Neural cell (in vitro differentiated cells): ENCODE measurements at regions not wholly inside any gene's neighbourhood (a gene's known extent, or its start where the extent isn't known, plus 50 kb on each side); places are given as distances from the start of the nearest gene placed in this dataset.

ENCODE experiments used
- H2AFZ ChIP-seq: fragments of 200-600, 300-800 bp; sonication (generic), shearing (Covaris generic); 2 replicates; pipeline ENCODE4 v1.6.0; 2014; ENCODE audit warnings: low read depth, mild to moderate bottlenecking, antibody characterized with exemption, low read length, moderate library complexity
- H3F3A ChIP-seq: fragments of 200-600 bp; shearing (Covaris generic); 2 replicates; pipeline ENCODE4 v1.6.1; 2016; ENCODE audit warnings: mild to moderate bottlenecking, moderate library complexity, mixed read lengths, antibody characterized with exemption, low read length; ENCODE audit not compliant: insufficient read depth, poor library complexity, severe bottlenecking
- H3K27ac ChIP-seq: fragments of 200-600, 300-800 bp; sonication (generic), shearing (Covaris generic); 2 replicates; pipeline ENCODE4 v1.5.1; 2014; ENCODE audit warnings: mild to moderate bottlenecking, low read length, moderate library complexity
- H3K27me3 ChIP-seq: fragments of 300-800, 200-600 bp; sonication (generic), shearing (Covaris generic); 2 replicates; pipeline ENCODE4 v1.6.0; 2014; ENCODE audit warnings: mild to moderate bottlenecking, low read depth, low read length, moderate library complexity; ENCODE audit not compliant: insufficient read depth
- H3K36me3 ChIP-seq: fragments of 300-800, 200-600 bp; sonication (generic), shearing (Covaris generic); 2 replicates; pipeline ENCODE4 v1.5.1; 2014; ENCODE audit warnings: mild to moderate bottlenecking, antibody characterized with exemption, low read length, moderate library complexity; ENCODE audit not compliant: insufficient read depth
- H3K4me2 ChIP-seq: fragments of 300-800, 200-600 bp; sonication (generic), shearing (Covaris generic); 2 replicates; pipeline ENCODE4 v1.6.0; 2014; ENCODE audit warnings: mild to moderate bottlenecking, low read length
- H3K4me3 ChIP-seq: fragments of 300-800, 200-600 bp; sonication (generic), shearing (Covaris generic); 2 replicates; pipeline ENCODE4 v1.5.1; 2014; ENCODE audit warnings: mild to moderate bottlenecking, low read length, moderate library complexity
- H3K79me2 ChIP-seq: fragments of 200-600 bp; shearing (Covaris generic); replicated peaks from 2 replicates; pipeline ENCODE4 v1.6.0; 2014; ENCODE audit warnings: mild to moderate bottlenecking, low read length, moderate library complexity; ENCODE audit not compliant: insufficient read depth
- H3K9ac ChIP-seq: fragments of 300-800, 200-600 bp; sonication (generic), shearing (Covaris generic); 2 replicates; pipeline ENCODE4 v1.6.1; 2016; ENCODE audit warnings: mild to moderate bottlenecking, low read length, mixed read lengths
- H3K9me2 ChIP-seq: fragments of 200-600 bp; shearing (Covaris generic); 2 replicates; pipeline ENCODE4 v1.6.1; 2016; ENCODE audit warnings: mild to moderate bottlenecking, low read length, mixed read lengths; ENCODE audit not compliant: insufficient read depth
- H3K9me3 ChIP-seq: fragments of 200-600, 300-800 bp; sonication (generic), shearing (Covaris generic); 2 replicates; pipeline ENCODE4 v1.6.1; 2016; ENCODE audit warnings: mild to moderate bottlenecking, mixed run types, low read length, moderate library complexity, mixed read lengths
- H4K20me1 ChIP-seq: fragments of 200-600 bp; shearing (Covaris generic); 2 replicates; pipeline ENCODE4 v1.6.1; 2016; ENCODE audit warnings: mild to moderate bottlenecking, mixed run types; ENCODE audit not compliant: insufficient read depth
- EP300 ChIP-seq: fragments of 450-650 bp; conservative IDR thresholded peaks from 2 replicates; pipeline ENCODE4 v1.6.1; 2014; ENCODE audit warnings: antibody characterized with exemption, mild to moderate bottlenecking, moderate library complexity; ENCODE audit not compliant: poor library complexity, severe bottlenecking
- EZH2 ChIP-seq: fragments of 200-600, 300-800 bp; shearing (Covaris generic), sonication (generic); IDR thresholded peaks from 2 replicates; pipeline ENCODE4 v1.6.1; 2014; ENCODE audit warnings: antibody characterized with exemption, low read length, borderline replicate concordance, mild to moderate bottlenecking; ENCODE audit not compliant: insufficient read depth, poor library complexity, severe bottlenecking
- MXI1 ChIP-seq: fragments of 450-650 bp; conservative IDR thresholded peaks from 2 replicates; pipeline ENCODE4 v1.6.1; 2014; ENCODE audit warnings: antibody characterized with exemption, mild to moderate bottlenecking; ENCODE audit not compliant: poor library complexity, severe bottlenecking
- POLR2AphosphoS5 ChIP-seq: IDR thresholded peaks from 2 replicates; pipeline ENCODE4 v1.6.1; 2012
- RAD21 ChIP-seq: fragments of 450-650 bp; conservative IDR thresholded peaks from 2 replicates; pipeline ENCODE4 v1.6.1; 2014; ENCODE audit warnings: antibody characterized with exemption, mild to moderate bottlenecking, moderate library complexity
- SMC3 ChIP-seq: fragments of 450-650 bp; conservative IDR thresholded peaks from 2 replicates; pipeline ENCODE4 v1.6.1; 2014; ENCODE audit warnings: antibody characterized with exemption, mild to moderate bottlenecking, moderate library complexity; ENCODE audit not compliant: poor library complexity
- TAF1 ChIP-seq: IDR thresholded peaks from 2 replicates; pipeline ENCODE4 v1.6.1; 2012; ENCODE audit warnings: low read depth
- TF ChIP-seq, protein P1 (sequence below): IDR thresholded peaks from 2 replicates; pipeline ENCODE4 v1.6.1; 2012; ENCODE audit warnings: borderline replicate concordance
- TF ChIP-seq, protein P2 (sequence below): fragments of 450-650 bp; IDR thresholded peaks from 2 replicates; pipeline ENCODE4 v1.5.1; 2014; ENCODE audit warnings: antibody characterized with exemption, mild to moderate bottlenecking, moderate library complexity; ENCODE audit not compliant: poor library complexity, severe bottlenecking

DNA sequence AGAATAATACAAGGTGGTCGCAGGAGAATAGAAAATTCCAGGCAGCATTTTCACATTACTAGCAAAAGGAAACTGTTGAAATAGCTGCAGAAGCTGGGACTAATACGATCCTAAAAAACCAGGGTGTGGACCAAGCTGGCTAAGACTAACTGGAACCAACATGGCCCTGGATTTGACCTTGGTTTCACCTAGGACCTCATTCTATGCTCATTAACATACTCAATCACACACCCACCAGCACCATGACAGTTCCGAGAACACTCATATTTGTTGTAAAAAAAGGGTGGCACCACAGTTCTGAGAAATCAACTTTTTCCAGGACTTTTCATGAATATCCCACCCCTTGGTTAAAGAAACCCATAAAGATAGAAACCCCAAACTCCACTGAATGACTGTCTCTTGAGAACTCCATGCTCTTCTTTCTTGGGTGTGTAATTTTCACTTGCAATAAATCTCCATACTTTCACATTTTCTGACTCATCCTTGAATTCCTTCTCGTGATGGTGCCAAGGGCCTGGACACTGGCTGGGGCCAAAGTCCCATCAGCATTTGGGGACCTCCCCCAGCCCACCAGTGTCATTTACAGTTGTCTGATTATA is 164.3 kb upstream of the CHST9 start:
- Histone ChIP-seq H3K79me2 (no peaks in the 10 kb centered on the region), H3K27me3 (no peaks in the 10 kb centered on the region), H3K9me3 (no peaks in the 10 kb centered on the region), H4K20me1 (no peaks in the 10 kb centered on the region), H3K9ac (no peak overlapping the region), H3K27ac (no peak overlapping the region), H3K4me3 (no peak overlapping the region), H3F3A (no peaks in the 10 kb centered on the region), H2AFZ (no peak overlapping the region), H3K4me2 (no peak overlapping the region), H3K9me2 (no peaks in the 10 kb centered on the region), H3K36me3 (no peaks in the 10 kb centered on the region)
- no peak for TF ChIP-seq RAD21
- no peak for TF ChIP-seq TAF1
- no peak for TF ChIP-seq SMC3
- no peak for TF ChIP-seq MXI1
- TF ChIP-seq, protein P1, sequence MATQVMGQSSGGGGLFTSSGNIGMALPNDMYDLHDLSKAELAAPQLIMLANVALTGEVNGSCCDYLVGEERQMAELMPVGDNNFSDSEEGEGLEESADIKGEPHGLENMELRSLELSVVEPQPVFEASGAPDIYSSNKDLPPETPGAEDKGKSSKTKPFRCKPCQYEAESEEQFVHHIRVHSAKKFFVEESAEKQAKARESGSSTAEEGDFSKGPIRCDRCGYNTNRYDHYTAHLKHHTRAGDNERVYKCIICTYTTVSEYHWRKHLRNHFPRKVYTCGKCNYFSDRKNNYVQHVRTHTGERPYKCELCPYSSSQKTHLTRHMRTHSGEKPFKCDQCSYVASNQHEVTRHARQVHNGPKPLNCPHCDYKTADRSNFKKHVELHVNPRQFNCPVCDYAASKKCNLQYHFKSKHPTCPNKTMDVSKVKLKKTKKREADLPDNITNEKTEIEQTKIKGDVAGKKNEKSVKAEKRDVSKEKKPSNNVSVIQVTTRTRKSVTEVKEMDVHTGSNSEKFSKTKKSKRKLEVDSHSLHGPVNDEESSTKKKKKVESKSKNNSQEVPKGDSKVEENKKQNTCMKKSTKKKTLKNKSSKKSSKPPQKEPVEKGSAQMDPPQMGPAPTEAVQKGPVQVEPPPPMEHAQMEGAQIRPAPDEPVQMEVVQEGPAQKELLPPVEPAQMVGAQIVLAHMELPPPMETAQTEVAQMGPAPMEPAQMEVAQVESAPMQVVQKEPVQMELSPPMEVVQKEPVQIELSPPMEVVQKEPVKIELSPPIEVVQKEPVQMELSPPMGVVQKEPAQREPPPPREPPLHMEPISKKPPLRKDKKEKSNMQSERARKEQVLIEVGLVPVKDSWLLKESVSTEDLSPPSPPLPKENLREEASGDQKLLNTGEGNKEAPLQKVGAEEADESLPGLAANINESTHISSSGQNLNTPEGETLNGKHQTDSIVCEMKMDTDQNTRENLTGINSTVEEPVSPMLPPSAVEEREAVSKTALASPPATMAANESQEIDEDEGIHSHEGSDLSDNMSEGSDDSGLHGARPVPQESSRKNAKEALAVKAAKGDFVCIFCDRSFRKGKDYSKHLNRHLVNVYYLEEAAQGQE: no peak
- no peak for TF ChIP-seq EP300
- no peak for TF ChIP-seq POLR2AphosphoS5
- no peak for TF ChIP-seq EZH2
- TF ChIP-seq, protein P2, sequence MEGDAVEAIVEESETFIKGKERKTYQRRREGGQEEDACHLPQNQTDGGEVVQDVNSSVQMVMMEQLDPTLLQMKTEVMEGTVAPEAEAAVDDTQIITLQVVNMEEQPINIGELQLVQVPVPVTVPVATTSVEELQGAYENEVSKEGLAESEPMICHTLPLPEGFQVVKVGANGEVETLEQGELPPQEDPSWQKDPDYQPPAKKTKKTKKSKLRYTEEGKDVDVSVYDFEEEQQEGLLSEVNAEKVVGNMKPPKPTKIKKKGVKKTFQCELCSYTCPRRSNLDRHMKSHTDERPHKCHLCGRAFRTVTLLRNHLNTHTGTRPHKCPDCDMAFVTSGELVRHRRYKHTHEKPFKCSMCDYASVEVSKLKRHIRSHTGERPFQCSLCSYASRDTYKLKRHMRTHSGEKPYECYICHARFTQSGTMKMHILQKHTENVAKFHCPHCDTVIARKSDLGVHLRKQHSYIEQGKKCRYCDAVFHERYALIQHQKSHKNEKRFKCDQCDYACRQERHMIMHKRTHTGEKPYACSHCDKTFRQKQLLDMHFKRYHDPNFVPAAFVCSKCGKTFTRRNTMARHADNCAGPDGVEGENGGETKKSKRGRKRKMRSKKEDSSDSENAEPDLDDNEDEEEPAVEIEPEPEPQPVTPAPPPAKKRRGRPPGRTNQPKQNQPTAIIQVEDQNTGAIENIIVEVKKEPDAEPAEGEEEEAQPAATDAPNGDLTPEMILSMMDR: no peak

DNA sequence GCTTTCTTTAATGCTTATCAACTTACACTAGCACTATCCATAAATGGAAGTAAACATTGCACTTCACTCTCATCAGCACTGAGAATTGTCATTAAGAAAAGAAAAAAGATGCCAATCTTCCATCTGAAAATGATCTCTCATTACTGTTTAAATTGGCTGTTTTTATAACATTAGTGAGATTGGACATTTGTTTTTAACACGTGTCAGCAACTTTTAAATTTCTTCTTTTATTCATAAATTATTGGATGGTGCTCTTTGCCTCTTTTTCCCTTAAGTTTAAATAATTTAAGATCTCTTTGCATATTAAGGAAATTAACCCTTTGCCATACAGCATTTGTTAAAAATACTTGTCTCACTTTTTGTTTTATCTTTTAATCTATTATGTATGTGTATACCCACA is 146.5 kb upstream of the CHST9 start:
- Histone ChIP-seq H3K36me3 (no peaks in the 10 kb centered on the region), H3F3A (no peaks in the 10 kb centered on the region), H2AFZ (no peak overlapping the region)

More for the DNA sequence above, 146.5 kb upstream of the CHST9 start:
- no peak overlapping the region for H3K4me2 ChIP-seq
- no peak overlapping the region for H3K9ac ChIP-seq
- H3K27ac ChIP-seq: no peak overlapping the region
- H3K79me2 ChIP-seq: no peaks in the 10 kb centered on the region
- H3K9me2 ChIP-seq: no peaks in the 10 kb centered on the region
- TF ChIP-seq RAD21 (no peak), TAF1 (no peak)
- TF ChIP-seq, protein P2: no peak
- H3K9me3 ChIP-seq: no peaks in the 10 kb centered on the region
- no peaks in the 10 kb centered on the region for H3K27me3 ChIP-seq
- no peak overlapping the region for H3K4me3 ChIP-seq
- H4K20me1 ChIP-seq: no peaks in the 10 kb centered on the region
